AG09319 (cell line): ENCODE measurements at regions not wholly inside any gene's neighbourhood (a gene's known extent, or its start where the extent isn't known, plus 50 kb on each side); places are given as distances from the start of the nearest gene placed in this dataset.

ENCODE experiments used
- DNase-seq: peaks from one replicate; pipeline ENCODE4 v3.0.0-alpha.2; 2010; ENCODE audit warnings: low read depth; ENCODE audit errors: extremely low read depth
- TF ChIP-seq, protein P1 (sequence below): IDR thresholded peaks from 2 replicates; pipeline ENCODE4 v1.5.1; 2011; ENCODE audit warnings: low read depth, mild to moderate bottlenecking, inconsistent platforms, low read length, moderate library complexity

DNA sequence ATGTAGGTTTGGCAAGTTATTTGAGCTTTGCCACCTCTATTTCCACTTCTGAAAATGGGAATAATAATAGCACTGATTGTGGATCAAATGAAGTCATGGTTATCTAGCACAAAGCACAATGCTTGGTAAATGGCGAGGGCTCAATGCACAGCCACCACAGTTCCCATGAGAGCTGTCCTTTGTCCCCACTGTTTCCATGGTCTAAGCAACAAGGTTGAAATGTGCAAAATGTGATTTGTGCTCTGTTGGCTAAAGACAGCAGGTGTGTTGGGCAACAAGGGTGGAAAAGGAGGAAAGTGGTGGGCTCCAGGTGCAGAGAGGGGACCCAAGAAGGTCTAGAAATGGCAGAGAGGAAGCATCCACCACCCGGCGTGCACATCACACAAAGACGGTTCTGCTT is 200.5 kb downstream of the TRIM29 start:
- TF ChIP-seq, protein P1, sequence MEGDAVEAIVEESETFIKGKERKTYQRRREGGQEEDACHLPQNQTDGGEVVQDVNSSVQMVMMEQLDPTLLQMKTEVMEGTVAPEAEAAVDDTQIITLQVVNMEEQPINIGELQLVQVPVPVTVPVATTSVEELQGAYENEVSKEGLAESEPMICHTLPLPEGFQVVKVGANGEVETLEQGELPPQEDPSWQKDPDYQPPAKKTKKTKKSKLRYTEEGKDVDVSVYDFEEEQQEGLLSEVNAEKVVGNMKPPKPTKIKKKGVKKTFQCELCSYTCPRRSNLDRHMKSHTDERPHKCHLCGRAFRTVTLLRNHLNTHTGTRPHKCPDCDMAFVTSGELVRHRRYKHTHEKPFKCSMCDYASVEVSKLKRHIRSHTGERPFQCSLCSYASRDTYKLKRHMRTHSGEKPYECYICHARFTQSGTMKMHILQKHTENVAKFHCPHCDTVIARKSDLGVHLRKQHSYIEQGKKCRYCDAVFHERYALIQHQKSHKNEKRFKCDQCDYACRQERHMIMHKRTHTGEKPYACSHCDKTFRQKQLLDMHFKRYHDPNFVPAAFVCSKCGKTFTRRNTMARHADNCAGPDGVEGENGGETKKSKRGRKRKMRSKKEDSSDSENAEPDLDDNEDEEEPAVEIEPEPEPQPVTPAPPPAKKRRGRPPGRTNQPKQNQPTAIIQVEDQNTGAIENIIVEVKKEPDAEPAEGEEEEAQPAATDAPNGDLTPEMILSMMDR = no peak
- DNase-seq = no peak

DNA sequence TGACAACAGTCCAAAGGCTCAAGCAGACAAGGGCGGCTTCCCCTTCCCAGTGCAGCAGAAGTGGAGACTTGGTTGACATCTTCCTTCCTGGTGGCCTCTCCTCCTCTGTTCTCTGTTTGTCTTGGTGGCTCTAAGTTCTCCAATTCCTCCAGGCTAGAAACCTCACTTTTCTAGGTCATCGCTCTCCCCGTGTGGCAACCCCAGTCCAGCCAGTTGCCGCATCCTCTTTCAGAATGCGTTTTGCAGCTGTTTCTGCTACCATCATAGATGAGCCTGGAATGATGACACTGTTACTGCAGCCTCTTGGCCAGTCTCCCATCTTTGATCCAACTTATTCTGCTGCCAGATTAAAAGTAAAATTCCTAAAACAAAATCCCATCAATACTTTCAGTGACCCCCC is 201.5 kb downstream of the TRIM29 start:
- no peak for DNase-seq
- TF ChIP-seq, protein P1 = no peak

DNA sequence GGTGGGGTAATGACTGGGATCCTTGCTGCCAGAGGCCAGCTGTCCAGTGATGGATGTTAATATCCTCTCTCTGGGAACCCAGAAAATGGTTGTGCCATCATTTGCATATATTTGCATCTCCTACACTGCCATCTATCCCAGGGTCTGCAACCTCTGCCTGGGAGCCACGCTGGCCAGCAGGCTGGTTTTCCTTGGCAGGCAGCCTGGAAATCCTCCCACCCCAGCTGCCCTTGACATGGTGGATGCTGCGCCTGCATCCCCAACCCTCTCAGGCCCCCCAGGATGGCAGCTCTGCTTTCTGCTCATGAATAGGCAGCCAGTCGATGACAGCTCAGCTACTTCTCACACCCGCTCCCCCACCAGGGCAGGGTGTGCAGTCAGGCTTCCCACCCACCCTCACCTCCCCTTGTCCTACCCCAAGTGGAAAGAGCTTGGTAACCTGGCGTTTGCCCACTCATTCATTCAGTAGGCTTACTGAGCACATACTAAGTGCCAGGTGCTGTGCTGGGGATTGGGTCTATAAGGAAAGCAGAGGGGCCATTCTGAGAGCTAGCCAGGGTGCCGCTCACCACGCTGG is 202.5 kb downstream of the TRIM29 start:
- TF ChIP-seq, protein P1 = no peak
- no peak for DNase-seq

DNA sequence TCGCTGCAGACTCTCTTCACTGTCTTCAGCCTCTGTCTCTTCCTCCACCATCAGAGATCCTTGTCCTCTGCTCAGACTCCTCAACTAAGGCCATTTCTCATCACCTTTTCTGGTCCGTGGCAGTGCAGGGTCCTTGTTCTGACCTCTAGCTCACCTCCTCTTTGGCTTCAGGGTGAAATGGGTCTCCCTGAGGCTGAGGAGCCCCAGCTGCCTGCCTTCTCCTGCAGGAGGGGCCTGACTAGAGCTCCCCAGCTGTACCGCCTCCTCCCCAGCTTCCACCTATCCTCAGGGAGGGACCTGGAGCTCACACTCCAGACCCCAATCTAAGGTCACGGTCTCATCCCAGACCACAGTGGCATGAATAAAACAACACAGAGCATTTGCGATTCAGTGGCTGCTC is 203.0 kb downstream of the TRIM29 start:
- DNase-seq = no peak
- TF ChIP-seq, protein P1 = no peak

DNA sequence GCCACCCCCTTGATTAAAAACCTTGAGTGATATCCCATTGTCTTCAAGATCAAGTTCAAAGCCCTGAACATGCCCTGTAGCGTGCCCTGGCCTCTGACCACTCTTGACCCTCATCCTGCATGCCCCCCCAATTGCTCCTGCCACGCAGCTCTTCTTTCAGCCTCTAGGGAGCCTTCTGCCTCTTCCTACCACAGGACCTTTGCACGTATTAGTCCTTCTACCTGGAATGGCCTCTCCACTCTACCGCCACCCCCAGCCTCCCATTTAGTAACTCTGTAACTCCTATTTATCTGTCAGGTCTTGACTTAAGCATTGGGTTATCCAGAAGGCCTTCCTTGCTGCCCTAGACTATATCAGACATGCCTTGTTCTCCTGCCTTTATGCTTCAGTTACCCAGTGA is 203.6 kb downstream of the TRIM29 start:
- TF ChIP-seq, protein P1 = no peak
- no peak for DNase-seq

DNA sequence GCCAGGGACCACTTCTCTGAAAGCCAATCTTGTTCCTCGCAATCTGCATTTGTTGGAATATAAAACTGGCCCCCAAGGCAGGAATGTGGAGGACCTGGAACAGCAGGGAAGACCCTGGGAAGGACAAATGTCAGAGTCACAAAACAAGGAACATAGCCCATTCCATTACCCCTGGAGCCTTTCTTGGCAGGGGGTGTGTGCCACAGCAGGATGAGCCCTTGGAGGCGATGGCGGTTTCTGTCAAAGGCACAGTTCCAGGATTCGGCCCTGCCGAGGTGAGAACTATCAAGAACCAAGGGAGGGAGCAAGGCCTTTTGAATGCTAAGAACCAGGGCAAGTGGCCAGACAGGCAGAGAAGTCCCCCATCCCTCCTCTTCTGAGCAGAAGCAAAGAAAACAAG is 204.3 kb downstream of the TRIM29 start:
- no peak for DNase-seq
- TF ChIP-seq, protein P1 = no peak

DNA sequence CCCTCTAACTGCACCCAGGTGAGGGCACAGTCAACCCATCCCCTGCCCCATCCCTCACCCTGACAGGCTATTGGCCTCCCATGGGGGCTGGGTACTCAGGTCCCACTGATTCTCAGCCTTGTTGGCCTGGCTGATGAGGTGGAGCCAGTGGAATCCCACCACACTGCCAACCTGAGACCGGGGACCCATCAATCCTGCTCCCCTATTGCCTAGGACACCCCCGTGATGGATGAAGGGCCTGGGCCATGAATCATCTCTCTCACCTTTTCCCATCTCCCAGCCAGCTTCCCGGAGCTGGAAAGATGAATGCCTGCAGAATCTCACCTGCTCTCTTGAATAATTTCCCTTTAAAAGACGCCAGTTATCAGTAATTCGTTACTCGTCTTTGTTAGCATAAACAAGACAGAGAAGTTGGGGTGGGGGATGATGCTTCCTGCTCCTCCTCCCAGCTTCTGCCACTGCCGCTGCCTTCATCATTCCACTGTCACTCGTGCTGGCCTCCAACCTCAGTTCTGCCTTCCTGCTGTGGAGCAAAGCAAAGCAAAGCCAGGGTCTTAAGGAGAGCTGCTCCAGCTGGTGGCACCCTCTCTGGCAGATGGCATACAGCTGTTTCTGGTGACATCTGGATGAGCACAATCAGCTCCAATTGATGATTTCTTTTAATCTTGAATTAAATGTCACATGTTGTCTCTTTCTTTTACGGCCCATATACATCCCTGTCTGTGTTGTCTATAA is 204.0 kb upstream of the NECTIN1 start:
- no peak for DNase-seq
- TF ChIP-seq, protein P1 = no peak
